ENCODE measurements at regions not wholly inside any gene's neighbourhood (a gene's known extent, or its start where the extent isn't known, plus 50 kb on each side); places are given as distances from the start of the nearest gene placed in this dataset.

GRCh38 chr10:36624551-36625100 is 500.8 kb upstream of the ANKRD30A start:
- H3K9ac ChIP-seq (ENCODE audit: low read depth, low read length, poor library complexity, severe bottlenecking), result no peak overlapping the region
- no peaks in the 10 kb centered on the region; the same call in 1 of the 2 replicates for H3K9me3 ChIP-seq (ENCODE audit: insufficient read depth, low read depth, low read length)
- no peak overlapping the region for H2AFZ ChIP-seq (ENCODE audit: low read length)
- no peaks in the 10 kb centered on the region for H4K20me1 ChIP-seq (ENCODE audit: insufficient read depth, low read length, poor library complexity, severe bottlenecking)
- H3K4me1 ChIP-seq (ENCODE audit: insufficient read depth, low read length, poor library complexity, severe bottlenecking), result no peaks in the 10 kb centered on the region
- H3K4me2 ChIP-seq (ENCODE audit: low read depth, low read length, poor library complexity, severe bottlenecking), result no peak overlapping the region
- TF ChIP-seq EZH2phosphoT487 (IDR thresholded peaks at IDR 0.05; ENCODE audit: borderline replicate concordance), result no peak
- TF ChIP-seq, protein P1, sequence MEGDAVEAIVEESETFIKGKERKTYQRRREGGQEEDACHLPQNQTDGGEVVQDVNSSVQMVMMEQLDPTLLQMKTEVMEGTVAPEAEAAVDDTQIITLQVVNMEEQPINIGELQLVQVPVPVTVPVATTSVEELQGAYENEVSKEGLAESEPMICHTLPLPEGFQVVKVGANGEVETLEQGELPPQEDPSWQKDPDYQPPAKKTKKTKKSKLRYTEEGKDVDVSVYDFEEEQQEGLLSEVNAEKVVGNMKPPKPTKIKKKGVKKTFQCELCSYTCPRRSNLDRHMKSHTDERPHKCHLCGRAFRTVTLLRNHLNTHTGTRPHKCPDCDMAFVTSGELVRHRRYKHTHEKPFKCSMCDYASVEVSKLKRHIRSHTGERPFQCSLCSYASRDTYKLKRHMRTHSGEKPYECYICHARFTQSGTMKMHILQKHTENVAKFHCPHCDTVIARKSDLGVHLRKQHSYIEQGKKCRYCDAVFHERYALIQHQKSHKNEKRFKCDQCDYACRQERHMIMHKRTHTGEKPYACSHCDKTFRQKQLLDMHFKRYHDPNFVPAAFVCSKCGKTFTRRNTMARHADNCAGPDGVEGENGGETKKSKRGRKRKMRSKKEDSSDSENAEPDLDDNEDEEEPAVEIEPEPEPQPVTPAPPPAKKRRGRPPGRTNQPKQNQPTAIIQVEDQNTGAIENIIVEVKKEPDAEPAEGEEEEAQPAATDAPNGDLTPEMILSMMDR (conservative IDR thresholded peaks at IDR 0.05; ENCODE audit: low read length), result no peak
- no peaks in the 10 kb centered on the region for H3K36me3 ChIP-seq (ENCODE audit: insufficient read depth, low read length)
- H3K9me2 ChIP-seq (replicated peaks; ENCODE audit: low read depth, low read length), result no peaks in the 10 kb centered on the region
- H3K4me3 ChIP-seq (ENCODE audit: low read length, poor library complexity, severe bottlenecking), result no peak overlapping the region
- no peaks in the 10 kb centered on the region for H3K27me3 ChIP-seq (ENCODE audit: insufficient read depth, low read length, poor library complexity, severe bottlenecking)
- H3F3A ChIP-seq (ENCODE audit: low read depth), result no peaks in the 10 kb centered on the region
- H3K79me2 ChIP-seq (ENCODE audit: insufficient read depth, low read length), result no peaks in the 10 kb centered on the region

- H3K9me2 ChIP-seq (replicated peaks; ENCODE audit: low read depth, low read length), result no peaks in the 10 kb centered on the region
Measured at GRCh38 chr10:36621346-36621745, 504.1 kb upstream of the ANKRD30A start.

GRCh38 chr10:36612436-36612835 is 513.0 kb upstream of the ANKRD30A start:
- no peaks in the 10 kb centered on the region for H3K9me2 ChIP-seq (replicated peaks; ENCODE audit: low read depth, low read length)
- no peak overlapping the region for H3K4me3 ChIP-seq (ENCODE audit: low read length, poor library complexity, severe bottlenecking)
- H3K36me3 ChIP-seq (ENCODE audit: insufficient read depth, low read length), result no peaks in the 10 kb centered on the region
- H3K79me2 ChIP-seq (ENCODE audit: insufficient read depth, low read length), result no peaks in the 10 kb centered on the region
- no peaks in the 10 kb centered on the region for H3K27me3 ChIP-seq (ENCODE audit: insufficient read depth, low read length, poor library complexity, severe bottlenecking)
- TF ChIP-seq, protein P1 (conservative IDR thresholded peaks at IDR 0.05; ENCODE audit: low read length), result no peak
- no peak for TF ChIP-seq EZH2phosphoT487 (IDR thresholded peaks at IDR 0.05; ENCODE audit: borderline replicate concordance)
- no peak overlapping the region for H2AFZ ChIP-seq (ENCODE audit: low read length)
- H3K4me1 ChIP-seq (ENCODE audit: insufficient read depth, low read length, poor library complexity, severe bottlenecking), result no peaks in the 10 kb centered on the region
- H4K20me1 ChIP-seq (ENCODE audit: insufficient read depth, low read length, poor library complexity, severe bottlenecking), result no peaks in the 10 kb centered on the region
- H3K9me3 ChIP-seq (ENCODE audit: insufficient read depth, low read depth, low read length), result no peaks in the 10 kb centered on the region
- H3F3A ChIP-seq (ENCODE audit: low read depth), result no peaks in the 10 kb centered on the region
- no peak overlapping the region for H3K9ac ChIP-seq (ENCODE audit: low read depth, low read length, poor library complexity, severe bottlenecking)
- no peak overlapping the region for H3K4me2 ChIP-seq (ENCODE audit: low read depth, low read length, poor library complexity, severe bottlenecking)

More at GRCh38 chr10:36621346-36621745, 504.1 kb upstream of the ANKRD30A start:
- Histone ChIP-seq H3K9me3 (ENCODE audit: insufficient read depth, low read depth, low read length) (no peaks in the 10 kb centered on the region; the same call in 1 of the 2 replicates), H4K20me1 (ENCODE audit: insufficient read depth, low read length, poor library complexity, severe bottlenecking) (no peaks in the 10 kb centered on the region), H3K79me2 (ENCODE audit: insufficient read depth, low read length) (no peaks in the 10 kb centered on the region), H3K4me2 (ENCODE audit: low read depth, low read length, poor library complexity, severe bottlenecking) (no peak overlapping the region), H3K4me3 (ENCODE audit: low read length, poor library complexity, severe bottlenecking) (no peak overlapping the region), H3K4me1 (ENCODE audit: insufficient read depth, low read length, poor library complexity, severe bottlenecking) (no peaks in the 10 kb centered on the region), H3K9ac (ENCODE audit: low read depth, low read length, poor library complexity, severe bottlenecking) (no peak overlapping the region), H3K36me3 (ENCODE audit: insufficient read depth, low read length) (no peaks in the 10 kb centered on the region), H3K27me3 (ENCODE audit: insufficient read depth, low read length, poor library complexity, severe bottlenecking) (no peaks in the 10 kb centered on the region), H3F3A (ENCODE audit: low read depth) (no peaks in the 10 kb centered on the region), H2AFZ (ENCODE audit: low read length) (no peak overlapping the region)
- no peak for TF ChIP-seq EZH2phosphoT487 (IDR thresholded peaks at IDR 0.05; ENCODE audit: borderline replicate concordance)
- TF ChIP-seq, protein P1 (conservative IDR thresholded peaks at IDR 0.05; ENCODE audit: low read length), result no peak

Measured in Loucy (cell line).